Motor neuron (in vitro differentiated cells): ENCODE measurements at regions not wholly inside any gene's neighbourhood (a gene's known extent, or its start where the extent isn't known, plus 50 kb on each side); places are given as distances from the start of the nearest gene placed in this dataset.

Source experiments
- ATAC-seq, 8 experiments: fragments of 200-7000 bp; cut with Tn5 transposase; replicated peaks in 6 of 8; 2 replicates each; pipeline ENCODE4 v1.8.0; 2021; ENCODE audit warnings: mild to moderate bottlenecking in 8 of 8, moderate library complexity in 8 of 8
- H3K27ac ChIP-seq, 2 donors: fragments of 250-450 bp; sonication (Bioruptor Pico); 2 replicates each; pipeline ENCODE4 v1.9.0; 2021; ENCODE audit warnings: antibody characterized with exemption in 2 of 2, mild to moderate bottlenecking in 2 of 2, moderate library complexity in 1 of 2
- H3K4me1 ChIP-seq, 2 donors: fragments of 250-450 bp; sonication (Bioruptor Pico); replicated peaks in 1 of 2; 2 replicates each; pipeline ENCODE4 v1.6.1; 2021; ENCODE audit warnings: antibody characterized with exemption in 2 of 2, mild to moderate bottlenecking in 2 of 2, moderate library complexity in 1 of 2
- H3K4me3 ChIP-seq, 5 donors: fragments of 250-450 bp; sonication (Bioruptor Pico); 2 replicates each; pipeline ENCODE4 v1.9.0; 2021; ENCODE audit warnings: antibody characterized with exemption in 5 of 5, mild to moderate bottlenecking in 5 of 5, moderate library complexity in 4 of 5
- WGBS, 10 experiments: fragments of 450-650 bp; shearing (Covaris generic); methylation state at CpG; one replicate each; pipeline ENCODE4 v1.0.0; 2022; 5-methylcytosine and 5-hydroxymethylcytosine counted together
- in situ Hi-C, 9 experiments: fragments of 400-800 bp; cut with MboI; loops; one replicate each; pipeline ENCODE4 v1.15.0; 2021; ENCODE audit warnings: low sequenced_read_pairs in 9 of 9, low pct_unique_long_range_greater_than_20kb in 2 of 9; ENCODE audit not compliant: unreplicated experiment in 9 of 9

GRCh38 chr4:11937941-11938340, 509.2 kb upstream of the HS3ST1 start:
- in situ Hi-C loops, result no loop called here
- ATAC-seq, result no peak
- no peaks in the 10 kb centered on the region for H3K4me1 ChIP-seq
- H3K4me3 ChIP-seq, result no peak overlapping the region
- H3K27ac ChIP-seq, result no peak overlapping the region

- 4 to 100% (median 82%) methylated on average over 1 to 2 of the region's 2 CpGs for WGBS, 10 experiments
- no peak overlapping the region for H3K4me3 ChIP-seq
- H3K27ac ChIP-seq, result no peak overlapping the region
- in situ Hi-C loops, result no loop called here
- H3K4me1 ChIP-seq, result no peaks in the 10 kb centered on the region
- ATAC-seq, result no peak
Observed at GRCh38 chr4:11931266-11931820, 502.6 kb upstream of the HS3ST1 start.

- in situ Hi-C loops, result no loop called here
- H3K4me1 ChIP-seq, result no peaks in the 10 kb centered on the region
- no peak overlapping the region for H3K27ac ChIP-seq
- no peak for ATAC-seq
- H3K4me3 ChIP-seq, result no peak overlapping the region
- WGBS, 10 experiments, result 0 to 100% (median 79%) methylated on average over 1 of the region's 1 CpG; no CpG with 5 or more reads in 4 of the 10 experiments
Observed at GRCh38 chr4:11929080-11929479, 500.4 kb upstream of the HS3ST1 start.

- no peak overlapping the region for H3K27ac ChIP-seq
- peaks cover 0 to 2% of the 10 kb centered on the region in 2 donors for H3K4me1 ChIP-seq
- 0 to 100% (median 82%) methylated on average over 1 of the region's 1 CpG; no CpG with 5 or more reads in 3 of the 10 experiments for WGBS, 10 experiments
- ATAC-seq, result no peak
- H3K4me3 ChIP-seq, result no peak overlapping the region
- in situ Hi-C loops, result no loop called here
Observed at GRCh38 chr4:11919316-11919715, 490.6 kb upstream of the HS3ST1 start.

- in situ Hi-C loops, result no loop called here
- Histone ChIP-seq H3K27ac (no peak overlapping the region), H3K4me3 (no peak overlapping the region), H3K4me1 (peaks cover 4 to 7% of the 10 kb centered on the region in 2 donors)
- peak in 5 of 8 experiments; percentile 61 to 86 (median 67) for ATAC-seq
- WGBS, 10 experiments, result 0 to 20% (median 0%) methylated on average over 1 of the region's 1 CpG; no CpG with 5 or more reads in 3 of the 10 experiments
Observed at GRCh38 chr4:11914406-11914805, 485.7 kb upstream of the HS3ST1 start.

- in situ Hi-C loops, result no loop called here
- Histone ChIP-seq H3K4me1 (peaks cover 4 to 7% of the 10 kb centered on the region in 2 donors), H3K4me3 (no peak overlapping the region), H3K27ac (no peak overlapping the region)
- peak in 4 of 8 experiments; percentile 25 to 59 (median 36) for ATAC-seq
Observed at GRCh38 chr4:11912886-11913285, 484.2 kb upstream of the HS3ST1 start.

GRCh38 chr4:11910812-11911211, 482.1 kb upstream of the HS3ST1 start:
- in situ Hi-C loops, result no loop called here
- no peak overlapping the region for H3K27ac ChIP-seq
- no peak overlapping the region for H3K4me3 ChIP-seq
- ATAC-seq, result no peak
- 6 to 100% (median 84%) methylated on average over 1 to 3 of the region's 3 CpGs for WGBS, 10 experiments
- H3K4me1 ChIP-seq, result peaks cover 4 to 7% of the 10 kb centered on the region in 2 donors

- in situ Hi-C loops, result no loop called here
- H3K27ac ChIP-seq, result no peak overlapping the region
- no peak for ATAC-seq
- H3K4me1 ChIP-seq, result no peaks in the 10 kb centered on the region
- WGBS, 10 experiments, result 0 to 78% (median 40%) methylated on average over 1 to 4 of the region's 4 CpGs
- no peak overlapping the region for H3K4me3 ChIP-seq
Observed at GRCh38 chr4:11908712-11909111, 480.0 kb upstream of the HS3ST1 start.

- ATAC-seq, result no peak
- Histone ChIP-seq H3K4me1 (no peaks in the 10 kb centered on the region), H3K4me3 (no peak overlapping the region), H3K27ac (no peak overlapping the region)
- 0 to 73% (median 50%) methylated on average over 1 to 3 of the region's 3 CpGs; no CpG with 5 or more reads in 1 of the 10 experiments for WGBS, 10 experiments
- in situ Hi-C loops, result no loop called here
Observed at GRCh38 chr4:11908205-11908604, 479.5 kb upstream of the HS3ST1 start.

- Histone ChIP-seq H3K4me1 (no peaks in the 10 kb centered on the region), H3K27ac (no peak overlapping the region), H3K4me3 (no peak overlapping the region)
- 0 to 100% (median 92%) methylated on average over 1 to 8 of the region's 9 CpGs; no CpG with 5 or more reads in 1 of the 10 experiments for WGBS, 10 experiments
- no peak for ATAC-seq
- in situ Hi-C loops, result no loop called here
Observed at GRCh38 chr4:11904846-11905739, 476.4 kb upstream of the HS3ST1 start.

- no peak overlapping the region for H3K27ac ChIP-seq
- WGBS, 10 experiments, result 5 to 100% (median 20%) methylated on average over 1 to 2 of the region's 2 CpGs; no CpG with 5 or more reads in 3 of the 10 experiments
- no peaks in the 10 kb centered on the region for H3K4me1 ChIP-seq
- H3K4me3 ChIP-seq, result no peak overlapping the region
- in situ Hi-C loops, result no loop called here
- no peak for ATAC-seq
Observed at GRCh38 chr4:11904117-11904535, 475.4 kb upstream of the HS3ST1 start.

- H3K4me3 ChIP-seq, result no peak overlapping the region
- no peak overlapping the region for H3K27ac ChIP-seq
- no peak for ATAC-seq
- in situ Hi-C loops, result no loop called here
- 40 to 100% (median 43%) methylated on average over 1 of the region's 1 CpG; no CpG with 5 or more reads in 7 of the 10 experiments for WGBS, 10 experiments
- no peaks in the 10 kb centered on the region for H3K4me1 ChIP-seq
Observed at GRCh38 chr4:11901089-11901488, 472.4 kb upstream of the HS3ST1 start.

GRCh38 chr4:11900359-11900758, 471.7 kb upstream of the HS3ST1 start:
- Histone ChIP-seq H3K4me1 (no peaks in the 10 kb centered on the region), H3K27ac (no peak overlapping the region), H3K4me3 (no peak overlapping the region)
- in situ Hi-C loops, result no loop called here
- 20 to 100% (median 100%) methylated on average over 1 of the region's 1 CpG; no CpG with 5 or more reads in 2 of the 10 experiments for WGBS, 10 experiments
- ATAC-seq, result no peak
